ENCODE measurements at regions not wholly inside any gene's neighbourhood (a gene's known extent, or its start where the extent isn't known, plus 50 kb on each side); places are given as distances from the start of the nearest gene placed in this dataset.

- Histone ChIP-seq H3K36me3 (no peaks in the 10 kb centered on the region), H3K27ac (no peak overlapping the region), H3K4me1 (no peaks in the 10 kb centered on the region), H3K4me3 (no peak overlapping the region), H3K9me3 (no peaks in the 10 kb centered on the region), H3K27me3 (no peaks in the 10 kb centered on the region)
- 52% methylated on average over 1 of the region's 1 CpG for WGBS
- DNase-seq (ENCODE audit: low spot score in 2 of 2) = no peak
- no peak for TF ChIP-seq EP300 (IDR thresholded peaks at IDR 0.05)
- TF ChIP-seq, protein P1, sequence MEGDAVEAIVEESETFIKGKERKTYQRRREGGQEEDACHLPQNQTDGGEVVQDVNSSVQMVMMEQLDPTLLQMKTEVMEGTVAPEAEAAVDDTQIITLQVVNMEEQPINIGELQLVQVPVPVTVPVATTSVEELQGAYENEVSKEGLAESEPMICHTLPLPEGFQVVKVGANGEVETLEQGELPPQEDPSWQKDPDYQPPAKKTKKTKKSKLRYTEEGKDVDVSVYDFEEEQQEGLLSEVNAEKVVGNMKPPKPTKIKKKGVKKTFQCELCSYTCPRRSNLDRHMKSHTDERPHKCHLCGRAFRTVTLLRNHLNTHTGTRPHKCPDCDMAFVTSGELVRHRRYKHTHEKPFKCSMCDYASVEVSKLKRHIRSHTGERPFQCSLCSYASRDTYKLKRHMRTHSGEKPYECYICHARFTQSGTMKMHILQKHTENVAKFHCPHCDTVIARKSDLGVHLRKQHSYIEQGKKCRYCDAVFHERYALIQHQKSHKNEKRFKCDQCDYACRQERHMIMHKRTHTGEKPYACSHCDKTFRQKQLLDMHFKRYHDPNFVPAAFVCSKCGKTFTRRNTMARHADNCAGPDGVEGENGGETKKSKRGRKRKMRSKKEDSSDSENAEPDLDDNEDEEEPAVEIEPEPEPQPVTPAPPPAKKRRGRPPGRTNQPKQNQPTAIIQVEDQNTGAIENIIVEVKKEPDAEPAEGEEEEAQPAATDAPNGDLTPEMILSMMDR (IDR thresholded peaks at IDR 0.05) = no peak
- no peak for TF ChIP-seq POLR2A (IDR thresholded peaks at IDR 0.05)
- TF ChIP-seq POLR2AphosphoS5 (IDR thresholded peaks at IDR 0.05) = no peak
Observed at GRCh38 chr21:21957490-21957889, 959.3 kb downstream of the NCAM2 start.

DNA sequence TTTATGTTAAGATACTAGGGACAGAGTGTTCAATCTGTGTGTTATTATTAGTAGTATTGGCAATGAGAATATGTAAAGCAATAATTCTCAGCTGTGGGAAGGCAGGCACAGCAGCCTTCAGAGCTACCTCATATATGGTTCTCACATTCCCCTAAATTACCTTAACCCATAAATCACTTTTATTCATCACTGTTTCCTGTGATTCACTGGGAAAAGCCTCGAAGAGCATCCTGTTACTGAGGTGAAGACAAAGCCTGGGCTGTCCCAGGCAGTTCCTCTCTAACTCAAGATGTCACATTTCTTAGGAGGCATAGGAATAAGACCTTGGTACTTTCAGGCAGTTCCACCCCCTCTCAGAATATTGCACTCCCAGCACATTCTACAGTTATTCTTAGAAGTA, 965.7 kb downstream of the NCAM2 start:
- Histone ChIP-seq H3K4me3 (no peak overlapping the region), H3K4me1 (no peaks in the 10 kb centered on the region), H3K36me3 (no peaks in the 10 kb centered on the region), H3K9me3 (peaks cover 9% of the 10 kb centered on the region), H3K27me3 (no peaks in the 10 kb centered on the region), H3K27ac (no peak overlapping the region)
- TF ChIP-seq, protein P1 (IDR thresholded peaks at IDR 0.05) = no peak
- TF ChIP-seq POLR2AphosphoS5 (IDR thresholded peaks at IDR 0.05) (no peak), POLR2A (IDR thresholded peaks at IDR 0.05) (no peak), EP300 (IDR thresholded peaks at IDR 0.05) (no peak)
- DNase-seq (ENCODE audit: low spot score in 2 of 2) = no peak
- WGBS = 71% methylated on average over 1 of the region's 1 CpG

- Histone ChIP-seq H3K36me3 (no peaks in the 10 kb centered on the region), H3K9me3 (peaks cover 9% of the 10 kb centered on the region), H3K4me1 (no peaks in the 10 kb centered on the region), H3K4me3 (no peak overlapping the region), H3K27ac (no peak overlapping the region), H3K27me3 (no peaks in the 10 kb centered on the region)
- TF ChIP-seq POLR2A (IDR thresholded peaks at IDR 0.05) (no peak), POLR2AphosphoS5 (IDR thresholded peaks at IDR 0.05) (no peak), EP300 (IDR thresholded peaks at IDR 0.05) (no peak)
- TF ChIP-seq, protein P1 (IDR thresholded peaks at IDR 0.05) = no peak
- 50% methylated on average over 2 of the region's 2 CpGs for WGBS
- DNase-seq (ENCODE audit: low spot score in 2 of 2) = no peak
Observed at GRCh38 chr21:21968810-21969209, 970.6 kb downstream of the NCAM2 start.

DNA sequence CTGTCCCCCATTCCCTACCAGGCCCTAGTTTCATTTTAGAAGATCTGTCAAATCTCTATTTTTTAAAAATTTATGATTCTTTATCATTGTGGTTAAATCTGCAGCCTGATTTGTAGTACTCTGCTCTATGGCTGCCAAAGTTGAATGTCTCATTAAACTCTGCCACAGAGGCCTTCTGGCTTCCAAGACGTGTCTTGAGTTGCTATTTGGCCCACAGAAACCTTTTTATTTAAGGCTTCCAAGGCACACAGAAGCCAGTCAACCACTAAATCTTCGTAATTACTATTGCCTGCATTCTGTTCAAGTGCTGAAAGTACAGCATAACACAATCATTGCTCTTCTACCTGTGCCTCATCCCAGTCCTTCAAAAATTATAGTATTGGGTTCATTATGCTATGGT, 971.0 kb downstream of the NCAM2 start:
- Histone ChIP-seq H3K4me1 (no peaks in the 10 kb centered on the region), H3K36me3 (no peaks in the 10 kb centered on the region), H3K4me3 (no peak overlapping the region), H3K27me3 (no peaks in the 10 kb centered on the region), H3K9me3 (peaks cover 9% of the 10 kb centered on the region), H3K27ac (no peak overlapping the region)
- TF ChIP-seq, protein P1 (IDR thresholded peaks at IDR 0.05) = no peak
- no peak for TF ChIP-seq POLR2AphosphoS5 (IDR thresholded peaks at IDR 0.05)
- no peak for TF ChIP-seq POLR2A (IDR thresholded peaks at IDR 0.05)
- no peak for TF ChIP-seq EP300 (IDR thresholded peaks at IDR 0.05)
- 30% methylated on average over 2 of the region's 2 CpGs for whole genome bisulfite sequencing
- no peak for DNase-seq (ENCODE audit: low spot score in 2 of 2)

DNA sequence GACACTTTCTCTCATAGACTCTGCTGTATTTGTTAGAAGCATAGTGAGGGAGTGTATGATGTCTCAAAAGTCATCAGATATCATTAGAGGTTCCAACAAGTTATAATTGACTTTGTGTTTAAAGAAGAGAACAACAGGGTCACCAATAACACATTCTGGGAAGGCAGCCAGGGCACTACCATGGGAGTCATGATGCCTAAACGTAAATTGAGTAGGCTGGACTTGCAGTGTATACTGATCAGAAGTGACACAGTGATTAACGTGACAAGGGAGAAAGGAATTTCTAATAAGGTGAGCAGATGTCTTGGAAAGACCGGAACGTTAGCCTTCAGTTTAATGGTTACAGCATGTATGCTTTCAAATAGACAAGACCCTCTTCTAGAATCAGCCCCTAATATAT, 973.2 kb downstream of the NCAM2 start:
- no peaks in the 10 kb centered on the region for H3K9me3 ChIP-seq
- no peak overlapping the region for H3K4me3 ChIP-seq
- DNase-seq (ENCODE audit: low spot score in 2 of 2) = no peak
- TF ChIP-seq EP300 (IDR thresholded peaks at IDR 0.05) = no peak
- H3K27ac ChIP-seq = no peak overlapping the region
- H3K4me1 ChIP-seq = no peaks in the 10 kb centered on the region
- H3K36me3 ChIP-seq = no peaks in the 10 kb centered on the region
- no peaks in the 10 kb centered on the region for H3K27me3 ChIP-seq
- 48% methylated on average over 4 of the region's 4 CpGs for WGBS

DNA sequence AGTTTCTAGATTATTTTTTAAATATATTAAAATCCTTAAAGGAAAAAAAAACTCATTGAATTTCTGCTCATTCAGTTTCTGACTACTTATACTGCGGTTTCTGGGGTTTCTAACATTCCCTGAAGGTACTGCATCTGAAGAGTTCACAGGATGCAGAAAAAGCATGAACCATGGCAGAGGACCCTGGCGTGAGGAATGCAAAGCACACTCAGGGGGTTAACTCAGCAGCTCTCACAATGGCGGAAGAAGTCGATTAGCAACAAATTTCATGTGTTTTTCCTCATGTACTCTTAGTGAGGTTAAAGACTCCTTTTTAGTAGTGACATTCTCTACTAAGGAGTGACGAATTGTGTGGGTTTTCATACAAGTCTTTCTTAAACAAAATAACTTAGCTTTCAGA, 975.6 kb downstream of the NCAM2 start:
- H3K9me3 ChIP-seq = no peaks in the 10 kb centered on the region
- no peaks in the 10 kb centered on the region for H3K27me3 ChIP-seq
- DNase-seq (ENCODE audit: low spot score in 2 of 2) = no peak
- 74% methylated on average over 5 of the region's 5 CpGs for WGBS
- H3K36me3 ChIP-seq = no peaks in the 10 kb centered on the region
- H3K4me3 ChIP-seq = no peak overlapping the region
- H3K27ac ChIP-seq = no peak overlapping the region
- H3K4me1 ChIP-seq = no peaks in the 10 kb centered on the region
- no peak for TF ChIP-seq POLR2A (IDR thresholded peaks at IDR 0.05)
- TF ChIP-seq, protein P1 (IDR thresholded peaks at IDR 0.05) = no peak
- TF ChIP-seq EP300 (IDR thresholded peaks at IDR 0.05) = no peak
- no peak for TF ChIP-seq POLR2AphosphoS5 (IDR thresholded peaks at IDR 0.05)

Measured in suprapubic skin (tissue), 4 donors.